H1 (cell line): ENCODE measurements at regions not wholly inside any gene's neighbourhood (a gene's known extent, or its start where the extent isn't known, plus 50 kb on each side); places are given as distances from the start of the nearest gene placed in this dataset.
"Not testable (repeated sequence)": the region's sequence is repeated elsewhere in the genome, so short reads cannot be mapped to it uniquely, and the experiment has no call there.

Experiments used
- CTCF ChIA-PET: fragments of 300-600 bp; sonication (Branson Sonifier 250); formaldehyde crosslinking; loops from one replicate; lab custom pipeline; 2021; ENCODE audit not compliant: partially characterized antibody; lab: Charles Lee
- POLR2A ChIA-PET: fragments of 300-600 bp; sonication (Branson Sonifier 250); formaldehyde crosslinking; loops from one replicate; lab custom pipeline; 2021; ENCODE audit warnings: inconsistent platforms; ENCODE audit not compliant: partially characterized antibody; lab: Charles Lee
- DNase-seq, 2 experiments: peaks; one replicate each; pipeline versions ENCODE4 v3.0.0 to v3.0.0-alpha.2; 2010 to 2022; ENCODE audit warnings: low spot score in 2 of 2, low read depth in 1 of 2, mixed read lengths in 1 of 2
- FAIRE-seq: peaks from 2 replicates; lab custom pipeline; 2011; peaks lifted over from hg19 to GRCh38; lab: Jason Lieb, UNC
- H2AFZ ChIP-seq: 2 replicates; pipeline ENCODE4 v1.8.1; 2012; ENCODE audit warnings: low read length, inconsistent platforms
- H2AK5ac ChIP-seq: 2 replicates; pipeline ENCODE4 v1.6.1; 2013; ENCODE audit warnings: low read depth, low read length
- H2BK120ac ChIP-seq: replicated peaks from 2 replicates; pipeline ENCODE3; 2013; ENCODE audit warnings: low read depth, low read length, inconsistent platforms
- H2BK12ac ChIP-seq: 2 replicates; pipeline ENCODE4 v1.6.1; 2013; ENCODE audit warnings: low read depth, low read length
- H2BK15ac ChIP-seq: 2 replicates; pipeline ENCODE4 v1.6.1; 2013; ENCODE audit warnings: low read length
- H2BK20ac ChIP-seq: 2 replicates; pipeline ENCODE4 v1.6.1; 2013; ENCODE audit warnings: low read length
- H2BK5ac ChIP-seq: 2 replicates; pipeline ENCODE4 v1.6.1; 2013; ENCODE audit warnings: low read depth, low read length
- H3K14ac ChIP-seq: 2 replicates; pipeline ENCODE4 v1.6.1; 2013; ENCODE audit warnings: inconsistent platforms; ENCODE audit not compliant: insufficient read length
- H3K18ac ChIP-seq: 2 replicates; pipeline ENCODE4 v1.6.1; 2013; ENCODE audit warnings: low read length; ENCODE audit errors: extremely low read depth
- H3K23ac ChIP-seq: 2 replicates; pipeline ENCODE4 v1.6.1; 2013; ENCODE audit warnings: inconsistent platforms; ENCODE audit not compliant: insufficient read length
- H3K23me2 ChIP-seq: 2 replicates; pipeline ENCODE4 v1.6.1; 2013; ENCODE audit warnings: low read depth, low read length
- H3K27ac ChIP-seq: 2 replicates; pipeline ENCODE4 v1.6.1; 2011; ENCODE audit warnings: low read depth, low read length, inconsistent platforms
- H3K27me3 ChIP-seq, 4 experiments: replicated peaks in 1 of 4; 1 replicate in 1 of 4; 2 replicates in 3 of 4; pipeline versions ENCODE4 v1.6.1 to v1.8.1; 2011 to 2013; ENCODE audit warnings: low read length in 3 of 4, mild to moderate bottlenecking in 3 of 4, inconsistent platforms in 2 of 4, mixed read lengths in 2 of 4, moderate library complexity in 1 of 4; ENCODE audit not compliant: control insufficient read depth in 3 of 4, insufficient read depth in 3 of 4; ENCODE audit errors: extremely low read depth in 1 of 4
- H3K36me3 ChIP-seq, 4 experiments: 2 replicates each; pipeline versions ENCODE4 v1.6.1 to v1.8.1; 2011 to 2013; ENCODE audit warnings: mild to moderate bottlenecking in 4 of 4, low read length in 3 of 4, moderate library complexity in 2 of 4, control low read depth in 1 of 4, inconsistent platforms in 1 of 4; ENCODE audit not compliant: insufficient read depth in 4 of 4, control insufficient read depth in 2 of 4
- H3K4ac ChIP-seq: replicated peaks from 2 replicates; pipeline ENCODE3; 2013; ENCODE audit warnings: low read length, low read depth, mixed read lengths, inconsistent platforms; ENCODE audit not compliant: insufficient read length
- H3K4me1 ChIP-seq, 4 experiments: replicated peaks in 1 of 4; 1 replicate in 1 of 4; 2 replicates in 3 of 4; pipeline versions ENCODE4 v1.6.1 to v1.8.1; 2011 to 2013; ENCODE audit warnings: low read length in 3 of 4, inconsistent platforms in 2 of 4, mixed read lengths in 1 of 4; ENCODE audit not compliant: insufficient read depth in 4 of 4, control insufficient read depth in 3 of 4
- H3K4me2 ChIP-seq, 2 experiments: 2 replicates each; pipeline versions ENCODE4 v1.6.1 to v1.8.1; 2011 to 2013; ENCODE audit warnings: low read depth in 2 of 2, low read length in 2 of 2, control low read depth in 1 of 2, inconsistent platforms in 1 of 2, mild to moderate bottlenecking in 1 of 2; ENCODE audit not compliant: insufficient read depth in 1 of 2
- H3K4me3 ChIP-seq, 4 experiments: fragments of 200-600, 300-600 bp in 1 of 4; sonication (generic), shearing (Covaris generic), sonication (Bioruptor Twin) in 1 of 4; 2 replicates each; pipeline versions ENCODE4 v1.5.1 to v1.8.1; 2011 to 2016; ENCODE audit warnings: low read length in 4 of 4, low read depth in 3 of 4, control low read depth in 2 of 4, inconsistent platforms in 2 of 4, mild to moderate bottlenecking in 2 of 4, mixed read lengths in 1 of 4, moderate library complexity in 1 of 4; ENCODE audit not compliant: insufficient read depth in 2 of 4; ENCODE audit errors: extremely low read depth in 1 of 4
- H3K56ac ChIP-seq: replicated peaks from 2 replicates; pipeline ENCODE3; 2013; ENCODE audit warnings: low read depth, mild to moderate bottlenecking, mixed read lengths, low read length, inconsistent platforms; ENCODE audit not compliant: insufficient read length
- H3K79me1 ChIP-seq: 2 replicates; pipeline ENCODE4 v1.6.1; 2013; ENCODE audit warnings: low read depth, low read length, control low read depth
- H3K79me2 ChIP-seq, 2 experiments: 2 replicates each; pipeline versions ENCODE4 v1.6.1 to v1.8.1; 2012 to 2013; ENCODE audit warnings: low read length in 2 of 2, mild to moderate bottlenecking in 2 of 2, inconsistent platforms in 1 of 2; ENCODE audit not compliant: insufficient read depth in 2 of 2, control insufficient read depth in 1 of 2
- H3K9ac ChIP-seq, 4 experiments: replicated peaks in 1 of 4; 1 replicate in 1 of 4; 2 replicates in 3 of 4; pipeline versions ENCODE4 v1.6.1 to v1.8.1; 2011 to 2013; ENCODE audit warnings: low read depth in 3 of 4, low read length in 3 of 4, control low read depth in 2 of 4, mild to moderate bottlenecking in 2 of 4, moderate library complexity in 2 of 4, inconsistent platforms in 1 of 4; ENCODE audit errors: extremely low read depth in 1 of 4
- H3K9me3 ChIP-seq, 2 experiments: 2 replicates each; pipeline versions ENCODE4 v1.6.1 to v1.8.1; 2012 to 2013; ENCODE audit warnings: mild to moderate bottlenecking in 2 of 2, moderate library complexity in 2 of 2, control low read depth in 1 of 2, inconsistent platforms in 1 of 2, low read depth in 1 of 2, low read length in 1 of 2, mixed read lengths in 1 of 2; ENCODE audit not compliant: insufficient read depth in 2 of 2
- H4K20me1 ChIP-seq, 2 experiments: replicated peaks in 1 of 2; 2 replicates each; pipeline versions ENCODE3 to v1.8.1; 2011 to 2013; ENCODE audit warnings: inconsistent platforms in 2 of 2, low read length in 2 of 2, mild to moderate bottlenecking in 1 of 2; ENCODE audit not compliant: insufficient read depth in 2 of 2, control insufficient read depth in 1 of 2
- H4K5ac ChIP-seq: 2 replicates; pipeline ENCODE4 v1.6.1; 2013; ENCODE audit warnings: low read length, low read depth, mixed read lengths, inconsistent platforms; ENCODE audit not compliant: insufficient read length
- H4K8ac ChIP-seq: 2 replicates; pipeline ENCODE4 v1.8.0; 2013; ENCODE audit warnings: mild to moderate bottlenecking, moderate library complexity, low read length, inconsistent platforms; ENCODE audit not compliant: insufficient read depth; ENCODE audit errors: extremely low read depth
- H4K91ac ChIP-seq: replicated peaks from 2 replicates; pipeline ENCODE3; 2013; ENCODE audit warnings: low read length, mixed read lengths, inconsistent platforms; ENCODE audit not compliant: insufficient read length
- WGBS, 2 experiments: shearing (Covaris generic) in 1 of 2; methylation state at CpG; one replicate each; pipeline versions ENCODE4 v1.1.6 to v1.1.7; 2013 to 2015; ENCODE audit warnings: low lambda C conversion rate in 2 of 2, mixed read lengths in 2 of 2, inconsistent platforms in 1 of 2, low coverage in 1 of 2, missing lambda C conversion rate in 1 of 2; ENCODE audit not compliant: insufficient replicate concordance in 2 of 2, insufficient coverage in 1 of 2, insufficient read length in 1 of 2; ENCODE audit errors: extremely low coverage in 1 of 2, missing lambda C conversion rate in 1 of 2; 5-methylcytosine and 5-hydroxymethylcytosine counted together

DNA sequence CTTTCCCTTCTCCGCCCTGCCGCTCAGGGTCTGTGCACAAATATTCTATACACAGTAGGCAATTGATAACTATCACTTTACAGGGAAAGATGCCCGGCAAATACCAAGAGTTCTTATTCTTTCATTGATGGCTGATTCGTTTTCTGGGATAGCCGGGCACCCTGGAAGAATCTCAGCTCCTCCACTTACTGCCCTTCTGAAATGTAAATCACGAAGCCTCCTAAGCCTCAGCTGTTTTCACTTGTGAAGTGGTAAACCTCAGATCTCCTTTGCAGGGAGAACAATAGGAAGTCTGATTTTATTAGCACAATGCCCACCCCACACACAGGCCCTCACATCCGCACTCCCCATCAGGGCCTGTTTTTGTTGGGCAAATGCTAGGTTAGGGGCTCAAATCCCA lies 203.8 kb upstream of the SPATA31A3 start:
- POLR2A ChIA-PET, H3K79me2 ChIP-seq, H2BK5ac ChIP-seq, H2BK15ac ChIP-seq, H3K36me3 ChIP-seq, DNase-seq, H2AK5ac ChIP-seq, FAIRE-seq, H3K56ac ChIP-seq, CTCF ChIA-PET, H3K18ac ChIP-seq, H4K91ac ChIP-seq, H3K79me1 ChIP-seq, H3K27me3 ChIP-seq, H2BK20ac ChIP-seq, H3K4ac ChIP-seq, H2AFZ ChIP-seq, H3K23me2 ChIP-seq, H3K4me2 ChIP-seq, H4K8ac ChIP-seq, H2BK120ac ChIP-seq, H3K9me3 ChIP-seq, H3K14ac ChIP-seq, H3K4me1 ChIP-seq, H4K20me1 ChIP-seq, H4K5ac ChIP-seq, H3K27ac ChIP-seq, H3K4me3 ChIP-seq, H3K23ac ChIP-seq, H3K9ac ChIP-seq, H2BK12ac ChIP-seq: not testable (repeated sequence)
- WGBS, 2 experiments = 95% methylated on average over 3 of the region's 7 CpGs; no CpG with 5 or more reads in 1 of the 2 experiments

DNA sequence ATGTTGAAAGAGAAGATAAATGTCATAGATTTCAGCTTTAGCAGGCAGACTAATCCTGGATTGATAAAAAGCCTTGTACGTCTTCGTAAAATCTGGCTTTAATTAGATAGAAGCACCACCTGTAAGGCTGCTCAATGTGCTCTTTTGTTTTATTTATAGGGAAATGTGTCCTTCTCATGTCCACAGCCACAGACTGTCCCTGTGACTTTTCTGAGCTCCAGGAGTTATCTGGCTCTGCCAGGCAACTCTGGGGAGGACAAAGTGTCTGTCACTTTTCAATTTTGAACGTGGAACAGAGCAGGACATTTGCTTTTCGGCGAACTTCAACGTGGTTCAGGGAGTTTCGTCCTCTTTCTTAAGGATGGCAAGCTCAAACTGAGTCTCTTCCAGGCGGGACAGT lies 203.0 kb upstream of the SPATA31A3 start:
- not testable (repeated sequence) for DNase-seq
- WGBS, 2 experiments = no CpG with 5 or more reads among the region's 8 CpGs

More for the DNA sequence above, 203.0 kb upstream of the SPATA31A3 start:
- H3K4me3 ChIP-seq, H3K79me2 ChIP-seq, H3K4me2 ChIP-seq, H2AK5ac ChIP-seq, H2BK5ac ChIP-seq, H4K8ac ChIP-seq, H2BK15ac ChIP-seq, H3K14ac ChIP-seq, H3K9ac ChIP-seq, H3K36me3 ChIP-seq, H3K79me1 ChIP-seq, H4K91ac ChIP-seq, H3K56ac ChIP-seq, H2AFZ ChIP-seq, H3K4me1 ChIP-seq, H4K5ac ChIP-seq, H2BK120ac ChIP-seq, H3K9me3 ChIP-seq, POLR2A ChIA-PET, H2BK12ac ChIP-seq, H3K18ac ChIP-seq, FAIRE-seq, H3K23me2 ChIP-seq, H4K20me1 ChIP-seq, H2BK20ac ChIP-seq, H3K27me3 ChIP-seq, H3K23ac ChIP-seq, H3K27ac ChIP-seq, CTCF ChIA-PET, H3K4ac ChIP-seq: not testable (repeated sequence)
